ENCODE measurements at regions not wholly inside any gene's neighbourhood (a gene's known extent, or its start where the extent isn't known, plus 50 kb on each side); places are given as distances from the start of the nearest gene placed in this dataset.
A peak's percentile ranks its signal among the peaks of the same experiment; 100 is the strongest.

DNA sequence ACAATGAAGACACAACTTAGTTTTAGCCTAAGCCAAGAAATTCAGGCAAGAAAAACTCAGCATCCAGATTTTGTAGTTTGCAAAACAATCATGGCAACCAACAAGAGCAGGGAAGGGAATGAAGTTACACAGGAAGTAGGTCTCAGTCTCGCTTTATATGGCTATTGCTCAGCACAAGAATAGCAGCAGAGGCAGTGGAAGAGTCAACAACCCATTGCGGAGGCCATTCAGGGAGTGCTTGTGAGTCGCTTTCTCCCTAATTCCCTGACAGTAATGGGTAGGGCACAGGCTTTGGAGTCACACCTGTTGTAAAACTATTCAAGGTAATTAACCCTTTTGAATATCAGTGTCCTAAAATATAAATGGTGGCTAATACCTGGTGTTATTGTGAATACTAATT, 238.5 kb downstream of the HDGFL1 start:
- DNase-seq (ENCODE audit: low read depth): no peak
- TF ChIP-seq, protein P1, sequence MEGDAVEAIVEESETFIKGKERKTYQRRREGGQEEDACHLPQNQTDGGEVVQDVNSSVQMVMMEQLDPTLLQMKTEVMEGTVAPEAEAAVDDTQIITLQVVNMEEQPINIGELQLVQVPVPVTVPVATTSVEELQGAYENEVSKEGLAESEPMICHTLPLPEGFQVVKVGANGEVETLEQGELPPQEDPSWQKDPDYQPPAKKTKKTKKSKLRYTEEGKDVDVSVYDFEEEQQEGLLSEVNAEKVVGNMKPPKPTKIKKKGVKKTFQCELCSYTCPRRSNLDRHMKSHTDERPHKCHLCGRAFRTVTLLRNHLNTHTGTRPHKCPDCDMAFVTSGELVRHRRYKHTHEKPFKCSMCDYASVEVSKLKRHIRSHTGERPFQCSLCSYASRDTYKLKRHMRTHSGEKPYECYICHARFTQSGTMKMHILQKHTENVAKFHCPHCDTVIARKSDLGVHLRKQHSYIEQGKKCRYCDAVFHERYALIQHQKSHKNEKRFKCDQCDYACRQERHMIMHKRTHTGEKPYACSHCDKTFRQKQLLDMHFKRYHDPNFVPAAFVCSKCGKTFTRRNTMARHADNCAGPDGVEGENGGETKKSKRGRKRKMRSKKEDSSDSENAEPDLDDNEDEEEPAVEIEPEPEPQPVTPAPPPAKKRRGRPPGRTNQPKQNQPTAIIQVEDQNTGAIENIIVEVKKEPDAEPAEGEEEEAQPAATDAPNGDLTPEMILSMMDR (IDR thresholded peaks at IDR 0.05; ENCODE audit: insufficient read depth, low read depth, low read length): no peak
- no peak overlapping the region for H3K4me3 ChIP-seq (ENCODE audit: low read depth, low read length)

DNA sequence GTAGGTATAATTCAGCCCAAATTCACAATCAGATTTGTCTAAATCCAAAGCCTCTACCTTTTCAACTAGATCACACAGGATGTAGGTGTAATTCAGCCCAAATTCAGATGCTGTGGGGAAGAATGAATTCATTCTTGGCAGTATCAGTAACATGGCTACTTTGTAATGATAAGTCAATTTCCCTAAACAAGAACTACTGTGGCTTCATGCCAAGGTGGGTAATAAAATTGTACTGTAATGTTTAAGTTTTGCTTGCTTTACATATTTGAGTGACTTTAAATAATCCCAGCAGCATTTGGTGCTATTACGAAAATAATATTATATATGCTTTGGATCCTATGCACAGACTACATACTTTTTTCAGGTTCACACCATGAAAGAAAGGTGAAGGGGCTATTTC, 239.1 kb downstream of the HDGFL1 start:
- no peak for DNase-seq (ENCODE audit: low read depth)

DNA sequence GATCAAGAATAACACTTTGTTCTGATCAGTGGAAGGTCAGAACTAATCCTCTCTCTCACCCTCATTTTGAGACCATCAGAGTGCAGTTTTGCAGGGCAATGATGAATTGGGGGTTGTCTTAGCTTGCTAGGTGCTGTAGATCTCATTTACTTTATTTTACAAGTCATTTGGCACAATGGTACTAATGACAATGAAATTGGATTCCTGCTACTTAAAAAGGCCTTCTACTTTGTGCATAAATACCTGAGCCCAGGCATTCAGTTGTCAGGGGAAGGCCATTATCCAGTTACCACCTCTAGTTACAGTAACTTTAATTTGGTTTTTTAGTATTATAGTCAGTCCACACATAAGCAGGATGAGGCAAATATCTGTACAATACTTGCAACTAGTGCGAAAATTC, 240.0 kb downstream of the HDGFL1 start:
- TF ChIP-seq, protein P1 (IDR thresholded peaks at IDR 0.05; ENCODE audit: insufficient read depth, low read depth, low read length): no peak
- H3K4me3 ChIP-seq (ENCODE audit: low read depth, low read length): no peak overlapping the region
- no peak for DNase-seq (ENCODE audit: low read depth)

More for the DNA sequence above, 239.1 kb downstream of the HDGFL1 start:
- TF ChIP-seq, protein P1 (IDR thresholded peaks at IDR 0.05; ENCODE audit: insufficient read depth, low read depth, low read length): no peak
- H3K4me3 ChIP-seq (ENCODE audit: low read depth, low read length): no peak overlapping the region

DNA sequence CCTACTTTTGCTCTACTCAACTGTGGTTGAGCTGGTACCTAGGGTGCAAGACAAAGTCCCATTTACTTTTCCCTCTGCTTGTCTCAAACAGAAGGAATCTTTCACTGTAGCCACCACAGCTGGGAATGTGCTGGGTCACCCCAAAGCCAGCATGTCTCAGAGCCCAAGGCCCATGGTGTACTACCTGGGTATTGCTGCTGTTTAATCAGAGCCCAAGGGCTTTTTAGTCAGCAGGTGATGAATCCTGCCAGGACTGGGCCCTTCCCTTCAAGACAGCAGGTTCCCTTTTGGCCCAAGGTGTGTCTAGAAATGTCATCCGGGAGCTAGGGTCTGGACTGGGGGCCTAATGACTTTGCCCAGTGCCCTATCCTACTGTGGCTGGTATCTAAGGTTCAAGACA, 249.8 kb downstream of the HDGFL1 start:
- H3K4me3 ChIP-seq (ENCODE audit: low read depth, low read length): no peak overlapping the region
- TF ChIP-seq, protein P1 (IDR thresholded peaks at IDR 0.05; ENCODE audit: insufficient read depth, low read depth, low read length): no peak
- no peak for DNase-seq (ENCODE audit: low read depth)

DNA sequence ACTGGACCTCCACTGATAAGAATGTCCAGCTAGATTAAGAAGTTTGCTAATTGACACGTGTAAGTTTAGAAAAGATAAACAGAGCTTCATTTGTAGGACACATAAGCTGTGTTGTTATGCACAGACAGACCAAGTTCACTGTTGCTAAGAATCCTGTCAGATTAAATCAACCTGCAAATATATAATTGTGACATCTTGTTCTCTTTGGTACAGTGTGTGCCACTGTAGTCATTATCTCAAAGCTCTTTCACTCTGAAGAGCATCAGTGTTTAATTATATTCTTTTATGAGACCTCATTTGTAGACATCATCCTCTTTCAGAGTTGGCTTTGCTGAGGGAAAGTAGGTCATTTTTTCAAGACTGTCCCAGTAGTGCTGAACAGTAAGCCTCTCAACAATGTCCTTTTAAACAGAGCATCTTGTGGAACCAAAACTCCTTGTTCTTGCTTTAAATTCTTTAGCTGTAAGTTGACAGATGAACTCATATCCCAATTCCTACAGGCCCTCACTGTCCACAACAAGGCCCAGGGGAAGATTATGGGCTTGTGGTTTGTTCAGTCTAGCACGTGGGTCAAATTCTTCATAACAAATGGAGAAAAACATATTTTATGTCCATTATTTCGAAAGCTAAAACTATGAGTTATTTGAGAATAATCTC, 252.4 kb downstream of the HDGFL1 start:
- TF ChIP-seq, protein P1 (IDR thresholded peaks at IDR 0.05; ENCODE audit: insufficient read depth, low read depth, low read length): no peak
- H3K4me3 ChIP-seq (ENCODE audit: low read depth, low read length): no peak overlapping the region
- peak; percentile 68 for DNase-seq (ENCODE audit: low read depth)

DNA sequence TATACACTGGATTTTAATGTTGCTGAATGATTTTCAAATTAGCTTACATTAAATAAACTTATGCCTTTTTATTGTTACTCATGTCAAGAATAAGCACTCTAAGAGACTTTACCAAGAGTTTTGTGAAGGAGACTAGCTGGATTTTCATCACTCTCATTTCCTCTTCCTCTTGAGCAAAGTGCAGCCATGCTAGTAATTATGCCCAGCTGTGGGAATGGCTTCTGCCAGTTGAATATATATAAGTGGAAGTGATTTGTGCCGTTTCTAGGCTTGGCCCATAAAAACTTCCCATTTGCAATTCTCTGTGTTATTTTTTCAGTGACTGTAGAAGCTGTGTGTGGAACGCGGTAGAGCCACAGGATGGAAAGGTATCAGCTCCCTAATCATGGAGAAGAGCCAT, 255.8 kb downstream of the HDGFL1 start:
- TF ChIP-seq, protein P1 (IDR thresholded peaks at IDR 0.05; ENCODE audit: insufficient read depth, low read depth, low read length): no peak
- DNase-seq (ENCODE audit: low read depth): no peak
- no peak overlapping the region for H3K4me3 ChIP-seq (ENCODE audit: low read depth, low read length)

DNA sequence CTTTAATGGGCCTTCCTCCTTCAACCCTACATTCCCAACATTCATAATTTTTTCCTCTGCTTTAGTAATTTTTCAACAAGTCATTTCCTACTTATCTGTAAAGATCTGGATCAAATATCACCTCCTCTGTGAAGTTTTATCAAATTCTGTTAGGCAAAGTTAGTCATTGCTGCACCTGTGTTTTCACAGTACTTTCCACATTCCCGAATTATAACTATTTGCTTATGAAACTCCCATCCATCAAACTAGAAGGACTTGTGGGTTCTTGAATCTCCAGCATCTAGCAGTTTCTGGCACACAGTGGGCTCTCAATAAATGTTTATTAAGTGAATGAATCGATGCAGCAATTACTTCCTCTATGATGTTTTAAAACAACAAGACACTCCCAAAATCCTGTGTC, 257.6 kb downstream of the HDGFL1 start:
- no peak overlapping the region for H3K4me3 ChIP-seq (ENCODE audit: low read depth, low read length)
- DNase-seq (ENCODE audit: low read depth): no peak
- TF ChIP-seq, protein P1 (IDR thresholded peaks at IDR 0.05; ENCODE audit: insufficient read depth, low read depth, low read length): no peak

All from fibroblast of villous mesenchyme (primary cell).